ENCODE measurements at regions not wholly inside any gene's neighbourhood (a gene's known extent, or its start where the extent isn't known, plus 50 kb on each side); places are given as distances from the start of the nearest gene placed in this dataset.
"Not testable (repeated sequence)": the region's sequence is repeated elsewhere in the genome, so short reads cannot be mapped to it uniquely, and the experiment has no call there.

DNA sequence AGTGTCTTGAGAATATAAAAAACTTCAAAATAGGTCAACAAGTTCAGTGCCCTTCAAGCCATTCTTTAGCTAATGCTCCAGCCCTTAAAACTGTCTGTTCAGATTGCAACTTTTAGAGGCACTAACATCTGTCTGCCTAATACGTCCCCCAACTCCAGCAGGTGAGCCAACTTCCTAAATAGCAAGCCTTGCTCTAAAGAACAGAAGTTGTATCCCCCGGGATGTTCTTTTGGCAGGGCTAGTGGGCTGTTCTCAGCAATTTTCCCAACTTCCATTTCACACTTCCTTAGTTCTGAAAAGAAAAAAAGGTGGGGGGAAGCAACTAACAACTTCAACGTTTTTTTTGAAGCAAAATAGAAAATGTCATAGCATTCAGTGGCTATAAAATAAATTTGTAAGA lies 290.0 kb upstream of the PTCHD4 start:
- DNase-seq = peak; percentile 28 to 90 (median 83)

- no peak for DNase-seq
Observed at GRCh38 chr6:48397887-48398286, 286.9 kb upstream of the PTCHD4 start.

- DNase-seq = no peak
Observed at GRCh38 chr6:48389146-48390043, 278.4 kb upstream of the PTCHD4 start.

GRCh38 chr6:48388044-48388443 lies 277.0 kb upstream of the PTCHD4 start:
- no peak for DNase-seq

DNA sequence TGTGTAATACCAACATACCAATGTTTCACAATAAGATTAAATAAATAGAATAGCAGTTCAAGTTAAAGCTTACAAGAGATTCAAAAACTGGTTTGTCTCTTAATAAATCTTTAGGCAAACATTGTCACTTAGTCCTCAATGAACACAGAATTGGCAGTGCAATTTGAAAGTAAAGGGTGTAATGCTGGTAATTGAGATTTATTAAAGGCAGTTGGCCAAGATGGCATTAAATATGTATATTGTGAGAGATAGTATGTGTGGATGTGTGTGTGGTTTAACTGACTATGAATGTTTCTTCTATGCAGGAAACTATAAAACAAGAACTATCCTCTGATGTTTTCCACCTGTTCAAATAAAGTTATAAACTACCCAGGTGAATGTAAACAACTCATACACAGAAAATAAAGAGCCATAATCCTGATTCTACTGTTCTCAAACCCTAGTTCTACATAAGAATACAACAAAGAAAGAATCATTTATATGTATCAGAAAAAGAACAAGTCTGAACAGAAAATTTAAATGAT lies 267.9 kb upstream of the PTCHD4 start:
- DNase-seq = no peak

DNA sequence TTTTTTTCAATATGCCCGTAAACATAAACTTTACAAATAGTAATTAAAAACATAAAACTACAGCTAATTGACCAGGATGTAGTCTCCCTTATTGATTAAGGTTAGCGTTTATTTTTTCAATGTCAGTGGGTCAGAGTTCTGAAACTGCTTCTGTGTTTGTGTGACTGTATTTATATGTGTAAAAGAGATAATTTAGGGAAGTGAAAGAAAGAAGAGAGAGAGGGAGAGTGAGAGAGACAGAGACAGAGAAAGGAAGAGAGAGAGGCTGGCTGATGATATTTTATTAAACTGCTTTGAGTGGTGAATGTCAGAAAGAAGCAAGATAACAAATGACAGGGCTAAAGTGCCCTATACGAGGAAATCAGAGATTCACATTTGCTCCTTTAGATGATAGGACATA lies 266.1 kb upstream of the PTCHD4 start:
- DNase-seq = no peak

GRCh38 chr6:48371226-48371625 lies 260.2 kb upstream of the PTCHD4 start:
- not testable (repeated sequence) for DNase-seq

DNA sequence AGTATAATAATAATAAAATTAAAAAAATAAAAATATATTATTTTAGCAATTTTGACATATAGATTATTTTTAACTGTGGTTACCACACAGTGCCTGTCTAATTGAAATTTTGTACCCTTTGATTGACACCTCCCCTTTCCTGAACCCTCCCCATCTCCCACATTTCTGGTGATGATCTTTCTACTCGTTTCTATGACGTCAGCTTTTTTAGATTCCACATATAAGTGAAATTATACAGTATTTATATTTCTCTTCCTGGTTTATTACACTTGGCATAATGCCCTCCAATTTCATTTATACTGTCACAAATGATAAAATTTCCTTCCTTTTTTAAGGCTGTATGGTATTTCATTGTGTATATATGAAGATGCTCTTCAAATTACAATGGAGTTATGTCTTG lies 258.1 kb upstream of the PTCHD4 start:
- no peak for DNase-seq

GRCh38 chr6:48325701-48326100 lies 214.7 kb upstream of the PTCHD4 start:
- DNase-seq = no peak

- peak in 1 of 3 donors; percentile 1 for DNase-seq
Observed at GRCh38 chr6:48318670-48319069, 207.7 kb upstream of the PTCHD4 start.

GRCh38 chr6:48315915-48316314 lies 204.9 kb upstream of the PTCHD4 start:
- DNase-seq = no peak

DNA sequence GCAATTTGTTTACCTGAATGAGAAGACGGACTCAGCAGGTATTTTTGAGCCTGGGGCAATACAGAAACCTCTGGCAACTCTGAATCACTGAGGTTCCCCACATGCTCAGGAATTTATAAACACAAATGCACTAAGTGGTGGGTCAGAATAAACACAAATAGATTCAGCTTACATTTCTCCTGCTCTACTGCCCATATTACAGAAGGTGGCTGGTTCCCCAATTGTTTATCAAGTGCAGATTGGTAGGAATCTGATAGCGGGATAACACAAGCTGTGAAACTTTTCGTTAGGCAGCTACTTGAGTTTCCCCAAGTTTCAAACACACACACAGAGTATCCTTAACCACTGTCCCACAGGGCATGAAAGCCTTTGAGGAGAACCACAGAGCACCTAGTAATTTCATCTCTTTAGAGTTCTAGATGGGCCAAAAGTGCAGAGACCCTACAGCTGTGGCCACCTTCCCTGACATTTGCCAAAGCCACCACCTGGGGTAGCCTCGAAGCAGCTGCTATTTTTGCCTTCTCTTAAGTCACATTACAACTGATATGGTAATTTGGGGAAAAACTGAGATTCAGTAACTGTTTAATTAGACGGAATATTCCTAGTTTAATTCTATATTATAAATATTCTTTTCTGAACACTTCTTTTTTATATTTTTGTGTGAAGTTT lies 204.2 kb upstream of the PTCHD4 start:
- no peak for DNase-seq

DNA sequence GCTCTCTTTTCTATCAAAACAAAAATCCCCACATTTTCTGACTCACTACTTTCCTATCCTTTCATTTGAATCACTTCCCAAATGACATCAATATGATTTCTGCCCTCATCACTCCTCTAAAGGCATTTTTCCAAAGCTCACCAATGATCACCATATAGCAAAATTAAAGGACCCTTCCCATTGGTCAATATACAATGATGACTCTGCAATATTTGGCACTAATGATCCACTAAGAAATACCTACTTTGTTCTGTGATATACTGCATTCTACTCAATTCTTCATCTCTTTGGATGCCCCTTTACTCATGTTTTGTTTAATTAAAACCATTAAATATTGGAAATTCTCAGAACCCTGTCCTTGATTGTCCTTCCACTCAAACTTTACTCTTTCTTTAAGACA lies 200.3 kb upstream of the PTCHD4 start:
- DNase-seq = no peak

DNA sequence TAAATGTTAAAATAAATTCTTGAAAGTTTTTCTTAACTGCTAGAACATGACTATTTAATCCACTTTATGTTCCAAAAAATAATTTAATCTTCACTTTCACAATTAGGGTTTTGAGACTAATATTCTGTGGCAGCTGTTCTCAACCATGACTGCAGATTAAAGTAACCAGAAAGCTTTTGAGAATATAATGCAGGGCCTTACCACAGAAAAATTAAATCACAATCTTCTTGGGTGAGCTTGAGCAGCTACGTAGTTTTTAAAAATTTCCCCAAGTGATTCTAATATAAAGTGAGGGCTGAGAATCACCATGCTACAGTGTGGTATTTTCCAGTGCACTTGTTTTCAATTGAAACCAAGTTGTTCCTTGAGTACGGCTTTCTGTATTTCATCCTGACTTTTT lies 196.6 kb upstream of the PTCHD4 start:
- no peak for DNase-seq

- DNase-seq = no peak
Observed at GRCh38 chr6:48290595-48290994, 179.6 kb upstream of the PTCHD4 start.

DNA sequence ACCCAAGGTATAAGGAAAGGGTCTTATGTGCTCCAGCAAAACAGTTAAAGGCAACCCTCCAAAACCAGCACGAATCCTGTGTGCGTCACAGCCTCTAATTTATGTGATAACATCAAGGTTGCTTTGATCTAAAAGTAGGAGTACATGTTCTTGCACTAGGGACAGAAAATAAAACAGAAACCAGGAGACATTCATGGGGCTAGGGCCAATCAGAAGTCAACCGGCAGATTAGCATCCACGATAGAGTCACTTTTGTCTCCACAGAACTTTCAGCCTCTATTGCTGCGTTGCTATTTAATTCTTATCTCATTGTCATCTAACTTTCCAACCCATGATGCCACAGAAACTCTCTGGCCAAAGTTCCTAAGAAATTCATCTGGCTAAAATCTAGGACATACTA lies 178.8 kb upstream of the PTCHD4 start:
- DNase-seq = no peak

GRCh38 chr6:48281217-48281616 lies 170.2 kb upstream of the PTCHD4 start:
- DNase-seq = no peak

DNA sequence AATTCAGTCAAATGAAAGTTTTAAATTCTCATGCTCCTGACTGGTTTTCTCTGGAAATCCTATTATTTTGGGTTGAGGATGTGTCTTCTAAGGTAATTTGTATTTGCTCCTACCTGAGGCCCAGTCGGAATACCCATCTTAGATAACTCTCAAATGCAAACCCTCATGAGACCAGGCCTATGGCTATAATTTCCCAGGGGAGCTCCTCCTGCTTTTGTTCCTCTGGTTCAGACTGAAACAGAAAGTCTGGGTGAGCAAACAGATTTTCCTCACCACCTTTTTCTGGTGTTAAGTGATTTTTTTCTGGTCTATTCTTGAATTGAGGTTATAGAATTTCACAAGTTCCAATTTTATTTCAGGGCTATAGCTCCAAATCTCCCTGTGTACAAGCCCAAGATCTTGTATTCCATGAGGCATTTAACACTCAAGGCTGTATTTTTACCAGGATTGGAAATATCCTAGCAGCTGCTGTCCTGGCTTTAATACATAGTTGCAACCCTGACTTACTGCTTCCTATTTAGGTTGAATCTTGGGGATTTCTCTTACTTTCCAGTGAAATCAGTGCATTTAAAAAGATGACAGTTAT lies 169.1 kb upstream of the PTCHD4 start:
- DNase-seq = no peak

DNA sequence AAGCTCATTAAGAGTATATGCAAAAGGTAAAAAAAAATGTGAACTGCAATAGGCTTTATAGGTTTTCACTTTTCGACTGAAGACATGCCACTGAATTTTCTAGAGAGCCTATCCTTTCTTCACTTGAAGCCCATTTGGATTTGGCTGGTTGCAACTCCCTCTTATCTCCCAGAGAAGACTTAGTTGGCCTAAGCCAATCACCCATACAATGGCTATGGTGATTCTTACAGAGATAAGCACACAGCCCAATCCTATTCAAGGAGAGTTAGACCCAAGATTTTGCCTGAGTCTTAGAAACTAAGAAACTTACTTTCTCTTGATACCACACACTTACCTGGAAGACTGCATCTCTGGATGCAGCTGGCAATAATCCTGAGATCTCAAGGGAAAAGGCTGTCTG lies 167.3 kb upstream of the PTCHD4 start:
- DNase-seq = no peak

- DNase-seq = no peak
Observed at GRCh38 chr6:48272518-48272917, 161.5 kb upstream of the PTCHD4 start.

- no peak for DNase-seq
Observed at GRCh38 chr6:48255094-48255493, 144.1 kb upstream of the PTCHD4 start.

DNA sequence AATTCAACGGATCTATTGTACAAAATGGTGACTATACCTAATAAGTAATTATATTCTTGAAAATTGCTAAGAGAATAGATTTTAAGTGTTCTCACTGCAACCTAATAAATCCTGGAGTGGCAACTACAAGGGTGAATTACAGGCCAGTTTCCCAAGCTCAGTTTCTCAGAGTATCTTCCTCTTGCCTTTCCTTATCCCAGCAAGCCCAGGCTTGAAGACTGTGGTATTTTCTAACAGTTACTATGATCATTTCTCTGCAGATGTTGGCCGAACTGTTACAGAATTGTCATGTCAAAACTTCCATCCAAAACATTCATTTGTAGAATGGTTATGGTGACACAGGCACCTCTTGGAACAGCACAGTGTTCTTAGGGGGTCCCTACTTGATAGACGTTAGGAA lies 138.1 kb upstream of the PTCHD4 start:
- no peak for DNase-seq

GRCh38 chr6:48243071-48243470 lies 132.1 kb upstream of the PTCHD4 start:
- DNase-seq = no peak

All from muscle of back (tissue), 3 donors.